ENCODE measurements at regions not wholly inside any gene's neighbourhood (a gene's known extent, or its start where the extent isn't known, plus 50 kb on each side); places are given as distances from the start of the nearest gene placed in this dataset.

GRCh38 chr4:78675325-78675724, 100.8 kb upstream of the BMP2K start:
- TF ChIP-seq CTCF (tag by site-specific recombination; IDR thresholded peaks at IDR 0.05) (no peak), ZNF645 (tag by site-specific recombination; IDR thresholded peaks at IDR 0.05) (no peak), ZNF530 (tag by site-specific recombination; IDR thresholded peaks at IDR 0.05; ENCODE audit: low read depth) (no peak), PRDM6 (tag by site-specific recombination; IDR thresholded peaks at IDR 0.05) (no peak), MZF1 (tag by site-specific recombination; IDR thresholded peaks at IDR 0.05; ENCODE audit: borderline replicate concordance) (no peak), ZNF580 (tag by site-specific recombination; IDR thresholded peaks at IDR 0.05) (no peak), REST (tag by site-specific recombination; IDR thresholded peaks at IDR 0.05) (no peak), TSHZ1 (tag by site-specific recombination; IDR thresholded peaks at IDR 0.05; ENCODE audit: borderline replicate concordance) (no peak), ZNF521 (tag by site-specific recombination; IDR thresholded peaks at IDR 0.05) (no peak)
